ENCODE measurements at regions not wholly inside any gene's neighbourhood (a gene's known extent, or its start where the extent isn't known, plus 50 kb on each side); places are given as distances from the start of the nearest gene placed in this dataset.

- TF ChIP-seq CTCF (IDR thresholded peaks at IDR 0.05) = no peak
- no peak for TF ChIP-seq POLR2AphosphoS5 (IDR thresholded peaks at IDR 0.05)
Observed at GRCh38 chr4:17092736-17093437, 194.4 kb upstream of the LDB2 start.

All from stomach (tissue), 4 donors.